ENCODE measurements at regions not wholly inside any gene's neighbourhood (a gene's known extent, or its start where the extent isn't known, plus 50 kb on each side); places are given as distances from the start of the nearest gene placed in this dataset.

DNA sequence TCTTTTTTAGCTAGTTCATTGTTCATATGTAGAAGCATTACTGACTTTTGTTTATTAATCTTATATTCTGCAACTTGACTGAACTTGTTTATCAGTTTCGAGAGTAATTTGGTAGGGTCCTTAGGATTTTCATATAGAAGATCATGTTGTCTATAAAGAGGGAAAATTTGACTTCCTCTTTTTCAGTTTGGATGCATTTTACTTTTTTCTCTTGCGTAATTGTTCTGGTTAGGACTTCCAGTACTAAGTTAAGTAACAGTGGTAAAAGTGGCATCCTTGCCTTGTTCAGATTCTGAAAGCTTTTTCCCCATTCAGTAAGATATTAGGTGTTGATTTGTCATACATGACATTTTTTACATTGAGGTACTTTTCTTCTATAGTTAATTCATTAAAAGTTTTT lies 726.0 kb downstream of the KCNJ3 start:
- TF ChIP-seq ZNF112 (tag by site-specific recombination; IDR thresholded peaks at IDR 0.05) (no peak), KLF16 (tag by site-specific recombination; IDR thresholded peaks at IDR 0.05) (no peak), ZNF610 (tag by site-specific recombination; IDR thresholded peaks at IDR 0.05; ENCODE audit: borderline replicate concordance) (no peak), ZNF324 (tag by site-specific recombination; IDR thresholded peaks at IDR 0.05) (no peak)
- TF ChIP-seq, protein P1, sequence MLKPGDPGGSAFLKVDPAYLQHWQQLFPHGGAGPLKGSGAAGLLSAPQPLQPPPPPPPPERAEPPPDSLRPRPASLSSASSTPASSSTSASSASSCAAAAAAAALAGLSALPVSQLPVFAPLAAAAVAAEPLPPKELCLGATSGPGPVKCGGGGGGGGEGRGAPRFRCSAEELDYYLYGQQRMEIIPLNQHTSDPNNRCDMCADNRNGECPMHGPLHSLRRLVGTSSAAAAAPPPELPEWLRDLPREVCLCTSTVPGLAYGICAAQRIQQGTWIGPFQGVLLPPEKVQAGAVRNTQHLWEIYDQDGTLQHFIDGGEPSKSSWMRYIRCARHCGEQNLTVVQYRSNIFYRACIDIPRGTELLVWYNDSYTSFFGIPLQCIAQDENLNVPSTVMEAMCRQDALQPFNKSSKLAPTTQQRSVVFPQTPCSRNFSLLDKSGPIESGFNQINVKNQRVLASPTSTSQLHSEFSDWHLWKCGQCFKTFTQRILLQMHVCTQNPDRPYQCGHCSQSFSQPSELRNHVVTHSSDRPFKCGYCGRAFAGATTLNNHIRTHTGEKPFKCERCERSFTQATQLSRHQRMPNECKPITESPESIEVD (tag by site-specific recombination; IDR thresholded peaks at IDR 0.05), result no peak
